ENCODE measurements at regions not wholly inside any gene's neighbourhood (a gene's known extent, or its start where the extent isn't known, plus 50 kb on each side); places are given as distances from the start of the nearest gene placed in this dataset.

- TF ChIP-seq POLR2A (IDR thresholded peaks at IDR 0.05; ENCODE audit: extremely low read depth, insufficient read length) = no peak
- TF ChIP-seq, protein P1, sequence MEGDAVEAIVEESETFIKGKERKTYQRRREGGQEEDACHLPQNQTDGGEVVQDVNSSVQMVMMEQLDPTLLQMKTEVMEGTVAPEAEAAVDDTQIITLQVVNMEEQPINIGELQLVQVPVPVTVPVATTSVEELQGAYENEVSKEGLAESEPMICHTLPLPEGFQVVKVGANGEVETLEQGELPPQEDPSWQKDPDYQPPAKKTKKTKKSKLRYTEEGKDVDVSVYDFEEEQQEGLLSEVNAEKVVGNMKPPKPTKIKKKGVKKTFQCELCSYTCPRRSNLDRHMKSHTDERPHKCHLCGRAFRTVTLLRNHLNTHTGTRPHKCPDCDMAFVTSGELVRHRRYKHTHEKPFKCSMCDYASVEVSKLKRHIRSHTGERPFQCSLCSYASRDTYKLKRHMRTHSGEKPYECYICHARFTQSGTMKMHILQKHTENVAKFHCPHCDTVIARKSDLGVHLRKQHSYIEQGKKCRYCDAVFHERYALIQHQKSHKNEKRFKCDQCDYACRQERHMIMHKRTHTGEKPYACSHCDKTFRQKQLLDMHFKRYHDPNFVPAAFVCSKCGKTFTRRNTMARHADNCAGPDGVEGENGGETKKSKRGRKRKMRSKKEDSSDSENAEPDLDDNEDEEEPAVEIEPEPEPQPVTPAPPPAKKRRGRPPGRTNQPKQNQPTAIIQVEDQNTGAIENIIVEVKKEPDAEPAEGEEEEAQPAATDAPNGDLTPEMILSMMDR (IDR thresholded peaks at IDR 0.05; ENCODE audit: low read depth, low read length) = no peak
Observed at GRCh38 chr2:120851116-120851773, 115.6 kb downstream of the GLI2 start.

Data from NB4 (cell line).